ENCODE measurements at regions not wholly inside any gene's neighbourhood (a gene's known extent, or its start where the extent isn't known, plus 50 kb on each side); places are given as distances from the start of the nearest gene placed in this dataset.

GRCh38 chr4:22190855-22191254, 242.3 kb upstream of the KCNIP4 start:
- WGBS, 4 donors: 70 to 91% (median 74%) methylated on average over 1 of the region's 1 CpG
- TF ChIP-seq, protein P1, sequence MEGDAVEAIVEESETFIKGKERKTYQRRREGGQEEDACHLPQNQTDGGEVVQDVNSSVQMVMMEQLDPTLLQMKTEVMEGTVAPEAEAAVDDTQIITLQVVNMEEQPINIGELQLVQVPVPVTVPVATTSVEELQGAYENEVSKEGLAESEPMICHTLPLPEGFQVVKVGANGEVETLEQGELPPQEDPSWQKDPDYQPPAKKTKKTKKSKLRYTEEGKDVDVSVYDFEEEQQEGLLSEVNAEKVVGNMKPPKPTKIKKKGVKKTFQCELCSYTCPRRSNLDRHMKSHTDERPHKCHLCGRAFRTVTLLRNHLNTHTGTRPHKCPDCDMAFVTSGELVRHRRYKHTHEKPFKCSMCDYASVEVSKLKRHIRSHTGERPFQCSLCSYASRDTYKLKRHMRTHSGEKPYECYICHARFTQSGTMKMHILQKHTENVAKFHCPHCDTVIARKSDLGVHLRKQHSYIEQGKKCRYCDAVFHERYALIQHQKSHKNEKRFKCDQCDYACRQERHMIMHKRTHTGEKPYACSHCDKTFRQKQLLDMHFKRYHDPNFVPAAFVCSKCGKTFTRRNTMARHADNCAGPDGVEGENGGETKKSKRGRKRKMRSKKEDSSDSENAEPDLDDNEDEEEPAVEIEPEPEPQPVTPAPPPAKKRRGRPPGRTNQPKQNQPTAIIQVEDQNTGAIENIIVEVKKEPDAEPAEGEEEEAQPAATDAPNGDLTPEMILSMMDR (IDR thresholded peaks at IDR 0.05): no peak
- TF ChIP-seq POLR2A (IDR thresholded peaks at IDR 0.05): no peak
- DNase-seq: no peak
- H3K36me3 ChIP-seq (replicated peaks in 1 of 2): no peaks in the 10 kb centered on the region
- intact Hi-C loops (cut with DNase I): no loop called here
- H3K4me1 ChIP-seq (replicated peaks in 1 of 2): no peaks in the 10 kb centered on the region
- no peak overlapping the region for H3K4me3 ChIP-seq
- H3K27me3 ChIP-seq: no peaks in the 10 kb centered on the region
- no peaks in the 10 kb centered on the region for H3K9me3 ChIP-seq (replicated peaks in 1 of 3)
- no peak overlapping the region for H3K27ac ChIP-seq

- WGBS, 4 donors: 54 to 70% (median 64%) methylated on average over 2 of the region's 2 CpGs
- Histone ChIP-seq H3K4me3 (no peak overlapping the region), H3K27me3 (no peaks in the 10 kb centered on the region), H3K27ac (no peak overlapping the region), H3K9me3 (replicated peaks in 1 of 3) (no peaks in the 10 kb centered on the region), H3K36me3 (replicated peaks in 1 of 2) (no peaks in the 10 kb centered on the region), H3K4me1 (replicated peaks in 1 of 2) (no peaks in the 10 kb centered on the region)
- intact Hi-C loops (cut with DNase I): no loop called here
- no peak for DNase-seq
- TF ChIP-seq POLR2A (IDR thresholded peaks at IDR 0.05): no peak
- TF ChIP-seq, protein P1 (IDR thresholded peaks at IDR 0.05): no peak
Observed at GRCh38 chr4:22187203-22187820, 238.7 kb upstream of the KCNIP4 start.

DNA sequence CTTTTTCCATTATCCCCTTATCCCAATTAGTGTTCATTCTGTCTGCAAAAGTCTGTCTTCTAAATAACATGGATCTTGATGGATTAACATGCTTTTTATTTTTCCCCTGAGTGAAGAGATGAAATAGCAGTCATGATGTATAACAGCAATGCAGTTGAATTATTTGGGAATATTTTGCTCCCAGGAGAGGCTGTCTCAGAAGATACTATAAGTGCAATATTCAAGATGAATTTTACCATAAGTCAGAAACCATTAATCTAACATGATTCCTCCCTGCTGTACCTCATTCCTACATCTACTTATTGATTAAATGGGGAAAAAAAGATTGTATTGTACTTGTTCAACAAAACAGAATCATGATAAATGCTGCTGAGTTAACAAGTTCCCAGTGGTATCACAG, 233.2 kb upstream of the KCNIP4 start:
- Histone ChIP-seq H3K4me3 (no peak overlapping the region), H3K36me3 (replicated peaks in 1 of 2) (no peaks in the 10 kb centered on the region), H3K27me3 (no peaks in the 10 kb centered on the region), H3K9me3 (replicated peaks in 1 of 3) (no peaks in the 10 kb centered on the region), H3K4me1 (replicated peaks in 1 of 2) (no peaks in the 10 kb centered on the region), H3K27ac (no peak overlapping the region)
- TF ChIP-seq POLR2A (IDR thresholded peaks at IDR 0.05): no peak
- TF ChIP-seq, protein P1 (IDR thresholded peaks at IDR 0.05): no peak
- DNase-seq: no peak
- intact Hi-C loops (cut with DNase I): no loop called here

DNA sequence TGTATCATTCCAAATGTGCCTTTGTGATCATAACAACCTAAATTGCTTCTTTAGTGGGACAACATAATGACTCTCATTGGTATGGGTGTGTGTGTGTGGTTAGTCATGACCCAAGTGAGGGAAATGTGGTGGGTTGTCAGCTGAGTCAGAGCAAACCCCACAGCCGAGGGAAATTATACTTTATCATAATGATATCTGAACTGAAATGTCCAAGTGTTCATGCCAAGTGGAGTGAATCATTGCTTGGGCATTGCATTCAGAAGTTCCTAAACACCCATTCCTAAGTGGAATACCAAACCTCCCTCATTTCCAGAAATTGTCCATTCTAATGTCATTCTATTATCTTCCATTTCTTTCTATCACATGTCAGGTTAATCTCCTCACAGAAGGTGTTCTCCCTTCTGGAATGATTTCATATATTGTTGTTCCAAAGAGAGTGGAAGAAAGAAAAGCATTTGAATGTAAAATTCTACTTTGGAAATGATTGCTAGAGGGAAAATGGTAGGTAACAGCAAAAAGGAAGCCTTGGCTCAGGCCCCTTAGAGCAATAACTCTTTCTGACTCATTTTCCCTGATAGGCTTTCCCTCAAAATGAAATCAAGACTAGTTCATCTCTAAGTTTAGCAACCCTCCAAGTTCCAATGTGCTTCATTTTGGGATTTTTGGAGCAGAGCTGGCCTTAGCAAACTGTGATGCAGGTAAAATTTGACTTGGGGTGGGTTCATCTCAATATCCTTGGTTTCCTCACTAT, 230.7 kb upstream of the KCNIP4 start:
- no peaks in the 10 kb centered on the region for H3K4me1 ChIP-seq (replicated peaks in 1 of 2)
- 17 to 36% (median 29%) methylated on average over 1 of the region's 1 CpG for WGBS, 4 donors
- no peak overlapping the region for H3K27ac ChIP-seq
- no peak overlapping the region for H3K4me3 ChIP-seq
- no peak for TF ChIP-seq POLR2A (IDR thresholded peaks at IDR 0.05)
- TF ChIP-seq, protein P1 (IDR thresholded peaks at IDR 0.05): no peak
- no peaks in the 10 kb centered on the region for H3K9me3 ChIP-seq (replicated peaks in 1 of 3)
- intact Hi-C loops (cut with DNase I): no loop called here
- no peaks in the 10 kb centered on the region for H3K36me3 ChIP-seq (replicated peaks in 1 of 2)
- DNase-seq: peak in 3 of 7 donors; percentile 8 to 14 (median 12)
- H3K27me3 ChIP-seq: no peaks in the 10 kb centered on the region
